Fibroblast of lung (primary cell): ENCODE measurements at regions not wholly inside any gene's neighbourhood (a gene's known extent, or its start where the extent isn't known, plus 50 kb on each side); places are given as distances from the start of the nearest gene placed in this dataset.

ENCODE experiments used
- DNase-seq, 2 donors: peaks; one replicate each; pipeline versions ENCODE4 v3.0.0 to v3.0.0-alpha.2; 2010; ENCODE audit warnings: low read depth in 2 of 2
- H2AFZ ChIP-seq: 2 replicates; pipeline ENCODE4 v1.5.1; 2012; ENCODE audit warnings: low read length, control low read depth, inconsistent platforms
- H3K27ac ChIP-seq: 2 replicates; pipeline ENCODE4 v1.5.1; 2011; ENCODE audit warnings: low read length, control low read depth; ENCODE audit not compliant: insufficient read depth
- H3K27me3 ChIP-seq: 2 replicates; pipeline ENCODE4 v1.5.1; 2011; ENCODE audit warnings: mild to moderate bottlenecking, low read length; ENCODE audit not compliant: control insufficient read depth, insufficient read depth
- H3K36me3 ChIP-seq: 2 replicates; pipeline ENCODE4 v1.5.1; 2011; ENCODE audit warnings: low read length; ENCODE audit not compliant: control insufficient read depth, insufficient read depth
- H3K4me1 ChIP-seq: 2 replicates; pipeline ENCODE4 v1.5.1; 2011; ENCODE audit warnings: low read length; ENCODE audit not compliant: control insufficient read depth, insufficient read depth; ENCODE audit errors: extremely low read depth
- H3K4me2 ChIP-seq: 2 replicates; pipeline ENCODE4 v1.5.1; 2011; ENCODE audit warnings: low read length, control low read depth; ENCODE audit not compliant: insufficient read depth; ENCODE audit errors: extremely low read depth
- H3K4me3 ChIP-seq, 4 experiments: fragments of 200-600 bp in 1 of 4; sonication (generic) in 1 of 4; replicated peaks in 1 of 4; 2 replicates each; pipeline ENCODE4 v1.5.1; 2011 to 2016; ENCODE audit warnings: low read length in 4 of 4, low read depth in 3 of 4, mild to moderate bottlenecking in 3 of 4, control low read depth in 2 of 4, inconsistent platforms in 1 of 4, mixed read lengths in 1 of 4; ENCODE audit not compliant: insufficient read depth in 1 of 4; ENCODE audit errors: control extremely low read depth in 1 of 4
- H3K79me2 ChIP-seq: 2 replicates; pipeline ENCODE4 v1.5.1; 2012; ENCODE audit warnings: mild to moderate bottlenecking, low read length, inconsistent platforms; ENCODE audit not compliant: control insufficient read depth, insufficient read depth
- H3K9ac ChIP-seq: 2 replicates; pipeline ENCODE4 v1.5.1; 2011; ENCODE audit warnings: mild to moderate bottlenecking, low read length, control low read depth; ENCODE audit not compliant: insufficient read depth
- H3K9me3 ChIP-seq: 2 replicates; pipeline ENCODE4 v1.5.1; 2012; ENCODE audit warnings: low read depth, low read length; ENCODE audit not compliant: control insufficient read depth, insufficient read depth
- H4K20me1 ChIP-seq: 2 replicates; pipeline ENCODE4 v1.5.1; 2011; ENCODE audit warnings: low read length; ENCODE audit not compliant: control insufficient read depth, insufficient read depth; ENCODE audit errors: extremely low read depth
- CTCF ChIP-seq, 2 donors: IDR thresholded peaks in 1 of 2; conservative IDR thresholded peaks in 1 of 2; 1 replicate in 1 of 2; 2 replicates in 1 of 2; pipeline ENCODE4 v1.5.1; 2011 to 2012; ENCODE audit warnings: low read length in 2 of 2, control low read depth in 1 of 2, inconsistent platforms in 1 of 2, low read depth in 1 of 2, mild to moderate bottlenecking in 1 of 2
- EZH2 ChIP-seq: IDR thresholded peaks from 2 replicates; pipeline ENCODE4 v1.5.1; 2012; ENCODE audit warnings: low read length, control low read depth, mild to moderate bottlenecking; ENCODE audit errors: missing control alignments

DNA sequence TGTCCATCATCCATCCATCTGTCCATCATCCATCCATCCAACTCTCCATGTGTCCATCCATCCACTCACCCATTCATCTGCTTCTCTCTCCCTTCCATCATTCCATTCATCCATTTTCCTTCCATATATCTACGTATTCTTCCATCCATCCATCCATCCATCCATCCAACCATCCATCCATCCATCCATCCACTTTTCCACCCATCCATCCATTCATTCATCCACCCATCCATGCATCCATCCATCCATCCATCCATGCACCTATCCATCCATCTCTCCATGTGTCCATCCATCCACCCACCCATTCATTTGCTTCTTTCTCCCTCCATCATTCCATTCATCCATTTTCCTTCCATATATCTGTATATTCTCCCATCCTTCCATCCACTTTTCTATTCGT is 214.0 kb upstream of the RTL1 start:
- Histone ChIP-seq H3K27me3 (no peaks in the 10 kb centered on the region), H3K79me2 (no peaks in the 10 kb centered on the region), H3K9me3 (no peaks in the 10 kb centered on the region), H3K4me3 (no peak overlapping the region), H2AFZ (no peak overlapping the region), H3K4me1 (no peaks in the 10 kb centered on the region), H3K4me2 (no peak overlapping the region), H3K27ac (no peak overlapping the region), H3K9ac (no peak overlapping the region), H4K20me1 (no peaks in the 10 kb centered on the region), H3K36me3 (no peaks in the 10 kb centered on the region)
- no peak for DNase-seq
- no peak for TF ChIP-seq EZH2
- no peak for TF ChIP-seq CTCF (conservative IDR thresholded peaks at IDR 0.05 in 1 of 2, IDR thresholded peaks at IDR 0.05 in 1 of 2; ENCODE audit: low read depth in 1 of 2, low read length in 2 of 2)

DNA sequence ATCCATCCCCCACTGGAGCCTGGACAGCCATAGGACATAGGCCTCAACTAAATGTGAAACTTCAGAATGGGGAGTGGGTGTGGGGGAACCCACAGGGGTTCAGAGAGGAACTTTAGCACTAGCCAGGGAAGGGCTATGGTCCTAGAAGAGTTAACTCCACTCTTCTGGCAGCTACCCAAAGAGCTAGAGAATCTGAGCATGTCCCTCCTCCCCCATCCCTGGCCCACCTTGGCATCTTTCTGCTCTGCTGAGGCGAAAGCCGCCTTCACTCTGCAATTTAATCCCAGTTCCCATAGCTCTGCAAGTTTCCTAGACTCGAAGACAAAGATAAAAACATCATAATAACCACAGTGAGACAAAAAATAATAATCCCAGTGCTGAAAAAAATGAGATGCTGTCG is 214.7 kb upstream of the RTL1 start:
- Histone ChIP-seq H3K4me1 (no peaks in the 10 kb centered on the region), H3K27ac (no peak overlapping the region), H3K79me2 (no peaks in the 10 kb centered on the region), H3K9ac (no peak overlapping the region), H3K36me3 (no peaks in the 10 kb centered on the region), H4K20me1 (no peaks in the 10 kb centered on the region), H3K27me3 (no peaks in the 10 kb centered on the region), H3K9me3 (no peaks in the 10 kb centered on the region), H3K4me2 (no peak overlapping the region), H2AFZ (no peak overlapping the region), H3K4me3 (no peak overlapping the region)
- no peak for TF ChIP-seq CTCF (conservative IDR thresholded peaks at IDR 0.05 in 1 of 2, IDR thresholded peaks at IDR 0.05 in 1 of 2; ENCODE audit: low read depth in 1 of 2, low read length in 2 of 2)
- no peak for TF ChIP-seq EZH2
- DNase-seq: no peak

DNA sequence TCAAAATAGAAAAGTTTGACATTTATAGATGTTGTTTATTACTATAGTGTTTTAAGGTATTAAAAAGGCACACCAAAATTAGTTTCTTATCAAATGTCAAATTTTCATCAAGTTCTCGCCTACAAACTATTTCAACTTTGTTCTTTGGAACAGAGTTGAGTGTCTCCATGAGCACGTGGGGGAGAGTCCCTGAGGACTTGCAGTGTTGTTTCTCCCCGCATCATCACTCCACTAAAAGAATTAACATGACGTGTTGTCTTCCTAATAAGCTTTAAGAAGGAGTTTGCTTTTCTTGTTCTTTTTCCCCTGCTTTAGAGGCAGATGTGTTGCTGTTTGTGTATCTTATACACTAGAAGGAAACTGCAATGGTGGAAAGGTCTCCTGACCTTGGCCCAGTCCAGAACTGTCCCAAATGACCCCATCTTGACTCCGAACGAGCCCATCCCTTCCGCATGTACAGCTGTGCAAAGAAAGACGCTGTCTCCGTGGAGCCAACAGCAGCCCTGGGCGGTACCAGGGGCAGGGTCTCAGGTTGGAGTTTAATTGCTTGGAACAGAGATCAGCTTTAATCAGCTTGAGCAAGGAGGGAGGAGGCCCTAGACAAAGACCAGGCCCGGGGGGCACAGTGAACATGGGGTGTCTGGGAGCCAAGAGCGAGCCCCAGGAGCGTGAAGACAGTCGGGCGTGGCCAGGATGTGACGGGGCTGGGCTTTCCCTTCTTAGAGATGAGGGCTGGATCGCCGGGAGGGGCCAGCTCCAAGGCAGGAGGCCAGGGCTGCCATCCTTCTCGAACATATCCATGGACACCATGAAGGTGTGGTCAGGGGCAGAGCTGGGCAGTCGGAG is 215.4 kb upstream of the RTL1 start:
- Histone ChIP-seq H3K9me3 (no peaks in the 10 kb centered on the region), H3K27me3 (no peaks in the 10 kb centered on the region), H4K20me1 (no peaks in the 10 kb centered on the region), H3K4me2 (no peak overlapping the region), H3K36me3 (no peaks in the 10 kb centered on the region), H3K79me2 (no peaks in the 10 kb centered on the region), H3K9ac (no peak overlapping the region), H3K27ac (no peak overlapping the region), H3K4me3 (no peak overlapping the region), H2AFZ (no peak overlapping the region), H3K4me1 (no peaks in the 10 kb centered on the region)
- DNase-seq: no peak
- TF ChIP-seq EZH2 (no peak), CTCF (conservative IDR thresholded peaks at IDR 0.05 in 1 of 2, IDR thresholded peaks at IDR 0.05 in 1 of 2; ENCODE audit: low read depth in 1 of 2, low read length in 2 of 2) (no peak)
